A549 (cell line): ENCODE measurements at regions not wholly inside any gene's neighbourhood (a gene's known extent, or its start where the extent isn't known, plus 50 kb on each side); places are given as distances from the start of the nearest gene placed in this dataset.

Experiments
- CEBPB ChIP-seq, 2 experiments: fragments of >200 bp in 1 of 2; sonication (Bioruptor Twin) in 1 of 2; formaldehyde crosslinking in 1 of 2; IDR thresholded peaks; 2 replicates each; pipeline ENCODE4 v1.6.1; 2012 to 2016
- EHMT2 ChIP-seq: fragments of 200-600 bp; sonication (generic); IDR thresholded peaks from 2 replicates; pipeline ENCODE4 v1.6.1; 2016; ENCODE audit warnings: antibody characterized with exemption, low read depth, mild to moderate bottlenecking, moderate library complexity
- EP300 ChIP-seq, 2 experiments: fragments of >200 bp; sonication (Bioruptor Twin); formaldehyde crosslinking; IDR thresholded peaks; 2 replicates in 1 of 2; 3 replicates in 1 of 2; pipeline ENCODE4 v1.6.1; 2016 to 2017
- ESRRA ChIP-seq: fragments of 150-350 bp; IDR thresholded peaks from 2 replicates; pipeline ENCODE4 v1.6.1; 2014; ENCODE audit warnings: mild to moderate bottlenecking, low read length, borderline replicate concordance
- KDM1A ChIP-seq: fragments of 200-600 bp; sonication (generic); IDR thresholded peaks from 2 replicates; pipeline ENCODE4 v1.6.1; 2016; ENCODE audit warnings: low read depth, mild to moderate bottlenecking
- NR3C1 ChIP-seq: fragments of >200 bp; sonication (Bioruptor Twin); formaldehyde crosslinking; IDR thresholded peaks from 3 replicates; pipeline ENCODE4 v1.6.1; 2017
- POLR2A ChIP-seq: IDR thresholded peaks from 2 replicates; pipeline ENCODE4 v1.6.1; 2012; ENCODE audit warnings: mild to moderate bottlenecking, low read length
- RFX5 ChIP-seq: fragments of 450-650 bp; IDR thresholded peaks from 2 replicates; pipeline ENCODE4 v1.7.1; 2014; ENCODE audit warnings: antibody characterized with exemption, mild to moderate bottlenecking, moderate library complexity
- TFCP2L1 ChIP-seq: fragments of 250-450 bp; sonication (Bioruptor Pico); IDR thresholded peaks from 2 replicates; pipeline ENCODE4 v1.5.0; 2021; ENCODE audit warnings: mild to moderate bottlenecking
- TF ChIP-seq, protein P1 (sequence below): fragments of >200 bp; sonication (Bioruptor Twin); formaldehyde crosslinking; IDR thresholded peaks from 3 replicates; pipeline ENCODE4 v1.5.1; 2016
- TF ChIP-seq, protein P2 (sequence below): fragments of 450-650 bp; IDR thresholded peaks from 2 replicates; pipeline ENCODE4 v1.6.1; 2014; ENCODE audit warnings: antibody characterized with exemption
- TF ChIP-seq, protein P3 (sequence below): fragments of 200-600 bp; sonication (generic); IDR thresholded peaks from 2 replicates; pipeline ENCODE4 v1.6.1; 2016; ENCODE audit warnings: antibody characterized with exemption, mild to moderate bottlenecking, moderate library complexity
- TF ChIP-seq, protein P4 (sequence below): IDR thresholded peaks from 2 replicates; pipeline ENCODE4 v1.6.1; 2012

DNA sequence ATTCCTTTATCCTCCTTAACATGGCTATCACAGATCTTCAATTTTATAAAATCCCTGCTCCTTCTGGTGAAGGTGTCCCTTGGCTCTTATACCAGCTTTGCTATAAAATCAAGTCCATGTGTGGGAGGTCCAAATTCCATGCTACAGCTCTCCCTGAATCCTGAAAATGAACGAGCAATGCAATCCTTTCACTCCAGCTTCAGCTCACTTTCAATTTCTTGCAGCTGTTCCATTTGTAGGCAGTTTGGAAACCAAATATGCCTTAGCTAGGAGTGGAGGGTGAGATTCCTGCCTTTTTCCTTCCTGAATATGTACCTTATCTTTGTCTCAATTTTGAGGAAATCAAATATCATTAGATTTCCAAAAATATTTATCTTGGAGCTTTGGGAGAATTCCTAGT is 402.6 kb downstream of the TTLL7 start:
- TF ChIP-seq, protein P1, sequence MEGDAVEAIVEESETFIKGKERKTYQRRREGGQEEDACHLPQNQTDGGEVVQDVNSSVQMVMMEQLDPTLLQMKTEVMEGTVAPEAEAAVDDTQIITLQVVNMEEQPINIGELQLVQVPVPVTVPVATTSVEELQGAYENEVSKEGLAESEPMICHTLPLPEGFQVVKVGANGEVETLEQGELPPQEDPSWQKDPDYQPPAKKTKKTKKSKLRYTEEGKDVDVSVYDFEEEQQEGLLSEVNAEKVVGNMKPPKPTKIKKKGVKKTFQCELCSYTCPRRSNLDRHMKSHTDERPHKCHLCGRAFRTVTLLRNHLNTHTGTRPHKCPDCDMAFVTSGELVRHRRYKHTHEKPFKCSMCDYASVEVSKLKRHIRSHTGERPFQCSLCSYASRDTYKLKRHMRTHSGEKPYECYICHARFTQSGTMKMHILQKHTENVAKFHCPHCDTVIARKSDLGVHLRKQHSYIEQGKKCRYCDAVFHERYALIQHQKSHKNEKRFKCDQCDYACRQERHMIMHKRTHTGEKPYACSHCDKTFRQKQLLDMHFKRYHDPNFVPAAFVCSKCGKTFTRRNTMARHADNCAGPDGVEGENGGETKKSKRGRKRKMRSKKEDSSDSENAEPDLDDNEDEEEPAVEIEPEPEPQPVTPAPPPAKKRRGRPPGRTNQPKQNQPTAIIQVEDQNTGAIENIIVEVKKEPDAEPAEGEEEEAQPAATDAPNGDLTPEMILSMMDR, result no peak
- TF ChIP-seq, protein P2, sequence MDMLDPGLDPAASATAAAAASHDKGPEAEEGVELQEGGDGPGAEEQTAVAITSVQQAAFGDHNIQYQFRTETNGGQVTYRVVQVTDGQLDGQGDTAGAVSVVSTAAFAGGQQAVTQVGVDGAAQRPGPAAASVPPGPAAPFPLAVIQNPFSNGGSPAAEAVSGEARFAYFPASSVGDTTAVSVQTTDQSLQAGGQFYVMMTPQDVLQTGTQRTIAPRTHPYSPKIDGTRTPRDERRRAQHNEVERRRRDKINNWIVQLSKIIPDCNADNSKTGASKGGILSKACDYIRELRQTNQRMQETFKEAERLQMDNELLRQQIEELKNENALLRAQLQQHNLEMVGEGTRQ, result no peak
- TF ChIP-seq, protein P3, sequence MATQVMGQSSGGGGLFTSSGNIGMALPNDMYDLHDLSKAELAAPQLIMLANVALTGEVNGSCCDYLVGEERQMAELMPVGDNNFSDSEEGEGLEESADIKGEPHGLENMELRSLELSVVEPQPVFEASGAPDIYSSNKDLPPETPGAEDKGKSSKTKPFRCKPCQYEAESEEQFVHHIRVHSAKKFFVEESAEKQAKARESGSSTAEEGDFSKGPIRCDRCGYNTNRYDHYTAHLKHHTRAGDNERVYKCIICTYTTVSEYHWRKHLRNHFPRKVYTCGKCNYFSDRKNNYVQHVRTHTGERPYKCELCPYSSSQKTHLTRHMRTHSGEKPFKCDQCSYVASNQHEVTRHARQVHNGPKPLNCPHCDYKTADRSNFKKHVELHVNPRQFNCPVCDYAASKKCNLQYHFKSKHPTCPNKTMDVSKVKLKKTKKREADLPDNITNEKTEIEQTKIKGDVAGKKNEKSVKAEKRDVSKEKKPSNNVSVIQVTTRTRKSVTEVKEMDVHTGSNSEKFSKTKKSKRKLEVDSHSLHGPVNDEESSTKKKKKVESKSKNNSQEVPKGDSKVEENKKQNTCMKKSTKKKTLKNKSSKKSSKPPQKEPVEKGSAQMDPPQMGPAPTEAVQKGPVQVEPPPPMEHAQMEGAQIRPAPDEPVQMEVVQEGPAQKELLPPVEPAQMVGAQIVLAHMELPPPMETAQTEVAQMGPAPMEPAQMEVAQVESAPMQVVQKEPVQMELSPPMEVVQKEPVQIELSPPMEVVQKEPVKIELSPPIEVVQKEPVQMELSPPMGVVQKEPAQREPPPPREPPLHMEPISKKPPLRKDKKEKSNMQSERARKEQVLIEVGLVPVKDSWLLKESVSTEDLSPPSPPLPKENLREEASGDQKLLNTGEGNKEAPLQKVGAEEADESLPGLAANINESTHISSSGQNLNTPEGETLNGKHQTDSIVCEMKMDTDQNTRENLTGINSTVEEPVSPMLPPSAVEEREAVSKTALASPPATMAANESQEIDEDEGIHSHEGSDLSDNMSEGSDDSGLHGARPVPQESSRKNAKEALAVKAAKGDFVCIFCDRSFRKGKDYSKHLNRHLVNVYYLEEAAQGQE, result no peak
- no peak for TF ChIP-seq RFX5
- no peak for TF ChIP-seq EP300 (IDR thresholded peaks at IDR 0.05)
- no peak for TF ChIP-seq POLR2A
- no peak for TF ChIP-seq EHMT2
- no peak for TF ChIP-seq TFCP2L1 (CRISPR knock-in tag)
- no peak for TF ChIP-seq ESRRA
- TF ChIP-seq, protein P4, sequence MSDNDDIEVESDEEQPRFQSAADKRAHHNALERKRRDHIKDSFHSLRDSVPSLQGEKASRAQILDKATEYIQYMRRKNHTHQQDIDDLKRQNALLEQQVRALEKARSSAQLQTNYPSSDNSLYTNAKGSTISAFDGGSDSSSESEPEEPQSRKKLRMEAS, result no peak
- TF ChIP-seq KDM1A, result no peak
- no peak for TF ChIP-seq CEBPB (IDR thresholded peaks at IDR 0.05)
- no peak for TF ChIP-seq NR3C1
